ENCODE measurements at regions not wholly inside any gene's neighbourhood (a gene's known extent, or its start where the extent isn't known, plus 50 kb on each side); places are given as distances from the start of the nearest gene placed in this dataset.

GRCh38 chr6:9708600-9708999, 706.3 kb downstream of the TFAP2A start:
- Histone ChIP-seq H3K36me3 (ENCODE audit: control insufficient read depth in 2 of 2, extremely low read depth in 1 of 2, insufficient read depth in 2 of 2, low read length in 2 of 2) (no peaks in the 10 kb centered on the region), H3K9me1 (replicated peaks; ENCODE audit: control insufficient read depth, extremely low read depth, insufficient read depth, low read length) (no peaks in the 10 kb centered on the region), H3K4me3 (replicated peaks in 1 of 3; ENCODE audit: insufficient read depth in 1 of 3, low read depth in 1 of 3, low read length in 3 of 3) (no peak overlapping the region), H3K79me2 (ENCODE audit: control insufficient read depth, insufficient read depth, low read length) (no peaks in the 10 kb centered on the region), H2AFZ (ENCODE audit: low read depth, low read length) (no peak overlapping the region), H3K4me1 (ENCODE audit: control insufficient read depth, extremely low read depth, insufficient read depth, low read length) (no peaks in the 10 kb centered on the region), H3K4me2 (ENCODE audit: insufficient read depth, low read length) (no peak overlapping the region), H3K9me3 (replicated peaks; ENCODE audit: control insufficient read depth, insufficient read depth, low read length) (no peaks in the 10 kb centered on the region), H4K20me1 (replicated peaks; ENCODE audit: control insufficient read depth, extremely low read depth, insufficient read depth, low read length) (no peaks in the 10 kb centered on the region), H3K9ac (replicated peaks; ENCODE audit: extremely low read depth, insufficient read depth, low read length) (no peak overlapping the region), H3K27me3 (ENCODE audit: control insufficient read depth in 2 of 2, insufficient read depth in 2 of 2, low read length in 2 of 2) (no peaks in the 10 kb centered on the region), H3K27ac (ENCODE audit: insufficient read depth, low read depth, low read length) (no peak overlapping the region)
- ChIA-PET CTCF (no interaction called here), POLR2A (no interaction called here)
- no peak for FAIRE-seq
- no TSS peak for BruUV-seq (replicated peaks)
- dilution Hi-C loops (cut with MboI; ENCODE audit: extremely low pct_ligation_motif_present, low sequenced_read_pairs): no loop called here
- no peak for TF ChIP-seq EZH2 (IDR thresholded peaks at IDR 0.05; ENCODE audit: borderline replicate concordance, low read depth, low read length, severe bottlenecking)
- TF ChIP-seq POLR2AphosphoS5 (IDR thresholded peaks at IDR 0.05; ENCODE audit: insufficient read depth, low read depth, low read length): no peak
- TF ChIP-seq POLR2A (IDR thresholded peaks at IDR 0.05; ENCODE audit: low read depth, low read length): no peak
- no peak for TF ChIP-seq CTCF (IDR thresholded peaks at IDR 0.05; ENCODE audit: extremely low read depth in 1 of 2, insufficient read depth in 1 of 2, low read depth in 1 of 2, low read length in 2 of 2)
- TF ChIP-seq MAX (IDR thresholded peaks at IDR 0.05; ENCODE audit: insufficient read depth, insufficient read length): no peak
- TF ChIP-seq FOS (IDR thresholded peaks at IDR 0.05; ENCODE audit: borderline replicate concordance, insufficient read depth, low read length): no peak
- TF ChIP-seq GATA2 (IDR thresholded peaks at IDR 0.05; ENCODE audit: insufficient read depth, insufficient read length, low read depth, low read length): no peak
- TF ChIP-seq MYC (IDR thresholded peaks at IDR 0.05; ENCODE audit: low read depth, low read length): no peak
- TF ChIP-seq JUN (IDR thresholded peaks at IDR 0.05; ENCODE audit: borderline replicate concordance, insufficient read depth, insufficient read length, low read depth): no peak
- intact Hi-C loops (cut with micrococcal nuclease): no loop called here
- no peak for DNase-seq (ENCODE audit: low read depth, low spot score)
